VCaP (cell line): ENCODE measurements at regions not wholly inside any gene's neighbourhood (a gene's known extent, or its start where the extent isn't known, plus 50 kb on each side); places are given as distances from the start of the nearest gene placed in this dataset.

Source experiments
- H3K27ac ChIP-seq: fragments of 450-650 bp; 2 replicates; pipeline ENCODE4 v1.5.1; 2017
- CTCF ChIP-seq: fragments of 450-650 bp; conservative IDR thresholded peaks from 2 replicates; pipeline ENCODE4 v1.5.1; 2017; ENCODE audit warnings: mild to moderate bottlenecking, moderate library complexity

DNA sequence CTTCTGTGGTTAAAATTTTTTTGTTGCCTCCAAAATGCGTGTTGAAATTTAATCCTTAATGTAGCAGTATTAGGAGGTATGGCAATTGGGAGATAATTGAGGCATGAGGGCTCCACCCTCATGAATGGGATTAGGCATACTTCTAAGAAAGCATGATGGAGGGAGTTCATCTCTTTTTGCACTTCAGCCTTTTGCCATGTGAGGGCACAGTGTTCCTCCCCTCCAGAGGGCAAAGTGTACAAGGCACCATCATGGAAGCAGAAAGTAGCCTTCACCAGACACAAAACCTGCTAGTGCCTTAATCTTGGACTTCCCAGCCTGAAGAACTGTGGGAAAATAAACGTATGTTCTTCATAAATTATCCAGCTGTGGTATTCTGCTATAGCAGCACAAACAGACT lies 429.5 kb downstream of the ZIC1 start:
- peak; percentile 52; the same call in 1 of the 2 replicates for TF ChIP-seq CTCF
- no peak overlapping the region for H3K27ac ChIP-seq

DNA sequence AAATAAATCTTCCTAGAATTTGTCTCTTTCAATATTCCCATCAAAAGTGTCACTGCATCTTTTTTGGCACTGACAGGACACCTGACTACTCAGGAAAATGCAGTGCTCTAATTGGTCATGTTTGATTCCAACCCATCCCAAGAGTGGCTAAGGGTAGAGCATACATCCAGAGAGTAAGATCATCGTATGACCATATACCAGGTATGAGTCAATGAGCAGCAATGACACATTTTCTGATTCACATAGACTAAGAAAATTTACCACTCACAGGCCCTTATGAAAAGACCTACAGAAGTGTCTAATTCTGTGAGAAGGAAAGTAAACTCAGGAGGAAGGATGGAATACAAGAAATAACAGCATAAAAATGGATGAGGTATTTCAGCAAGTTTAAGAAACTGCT lies 434.2 kb downstream of the ZIC1 start:
- H3K27ac ChIP-seq = no peak overlapping the region
- TF ChIP-seq CTCF = no peak

- H3K27ac ChIP-seq = no peak overlapping the region
- TF ChIP-seq CTCF = no peak
These were observed 437.1 kb downstream of the ZIC1 start for GRCh38 chr3:147846293-147846692.

- no peak overlapping the region for H3K27ac ChIP-seq
- TF ChIP-seq CTCF = no peak
These were observed 437.8 kb downstream of the ZIC1 start for GRCh38 chr3:147846854-147847478.

- H3K27ac ChIP-seq = no peak overlapping the region
- TF ChIP-seq CTCF = no peak
These were observed 441.9 kb downstream of the ZIC1 start for GRCh38 chr3:147851062-147851461.

- TF ChIP-seq CTCF = no peak
- H3K27ac ChIP-seq = no peak overlapping the region
These were observed 445.4 kb downstream of the ZIC1 start for GRCh38 chr3:147854542-147854941.

- no peak overlapping the region for H3K27ac ChIP-seq
- TF ChIP-seq CTCF = no peak
These were observed 455.7 kb downstream of the ZIC1 start for GRCh38 chr3:147864754-147865354.
